Common myeloid progenitor, CD34-positive (primary cell): ENCODE measurements at regions not wholly inside any gene's neighbourhood (a gene's known extent, or its start where the extent isn't known, plus 50 kb on each side); places are given as distances from the start of the nearest gene placed in this dataset.

Experiments used
- CTCF ChIA-PET: fragments of 350-600 bp; sonication (Branson Sonifier 250); formaldehyde crosslinking; loops from one replicate; lab custom pipeline; 2021; ENCODE audit warnings: antibody characterized with exemption; lab: Charles Lee
- POLR2A ChIA-PET: fragments of 350-600 bp; sonication (Branson Sonifier 250); formaldehyde crosslinking; loops from one replicate; lab custom pipeline; 2021; ENCODE audit warnings: antibody characterized with exemption; lab: Charles Lee
- DNase-seq, 3 donors: peaks; one replicate each; pipeline versions ENCODE4 v3.0.0 to v3.0.0-alpha.2; 2013
- H3K27ac ChIP-seq, 2 experiments: 1 replicate in 1 of 2; 2 replicates in 1 of 2; pipeline ENCODE4 v1.7.0; 2013; ENCODE audit warnings: inconsistent platforms in 2 of 2, low read length in 2 of 2, mild to moderate bottlenecking in 2 of 2, low read depth in 1 of 2, moderate library complexity in 1 of 2; ENCODE audit not compliant: severe bottlenecking in 2 of 2, insufficient read depth in 1 of 2, poor library complexity in 1 of 2
- H3K27me3 ChIP-seq, 5 experiments: replicated peaks in 2 of 5; 1 replicate in 3 of 5; 2 replicates in 2 of 5; pipeline versions ENCODE4 v1.6.1 to v1.7.0; 2013; ENCODE audit warnings: low read length in 4 of 5, mild to moderate bottlenecking in 2 of 5, moderate library complexity in 2 of 5, inconsistent platforms in 1 of 5; ENCODE audit not compliant: insufficient read depth in 5 of 5, control insufficient read depth in 4 of 5
- H3K36me3 ChIP-seq, 4 experiments: 1 replicate in 2 of 4; 2 replicates in 2 of 4; pipeline versions ENCODE4 v1.6.1 to v1.7.0; 2013; ENCODE audit warnings: low read length in 3 of 4, control low read depth in 1 of 4, mild to moderate bottlenecking in 1 of 4; ENCODE audit not compliant: control insufficient read depth in 4 of 4, insufficient read depth in 4 of 4
- H3K4me1 ChIP-seq, 4 experiments: 1 replicate in 3 of 4; 2 replicates in 1 of 4; pipeline versions ENCODE4 v1.6.1 to v1.7.1; 2013; ENCODE audit warnings: low read length in 3 of 4, mild to moderate bottlenecking in 3 of 4, control low read depth in 1 of 4, inconsistent platforms in 1 of 4, moderate library complexity in 1 of 4; ENCODE audit not compliant: control insufficient read depth in 4 of 4, insufficient read depth in 4 of 4; ENCODE audit errors: control extremely low read depth in 1 of 4
- H3K4me3 ChIP-seq, 7 experiments: 1 replicate in 4 of 7; 2 replicates in 3 of 7; pipeline versions ENCODE4 v1.5.1 to v1.7.0; 2013; ENCODE audit warnings: mild to moderate bottlenecking in 7 of 7, low read length in 6 of 7, moderate library complexity in 6 of 7, inconsistent platforms in 2 of 7, low read depth in 2 of 7, control low read depth in 1 of 7; ENCODE audit not compliant: insufficient read depth in 4 of 7, control insufficient read depth in 1 of 7; ENCODE audit errors: extremely low read depth in 1 of 7
- H3K9me3 ChIP-seq, 5 experiments: 1 replicate in 4 of 5; 2 replicates in 1 of 5; pipeline versions ENCODE4 v1.6.1 to v1.7.1; 2013; ENCODE audit warnings: low read length in 4 of 5, mild to moderate bottlenecking in 2 of 5, inconsistent platforms in 1 of 5, low read depth in 1 of 5, moderate library complexity in 1 of 5; ENCODE audit not compliant: control insufficient read depth in 4 of 5, insufficient read depth in 2 of 5; ENCODE audit errors: control extremely low read depth in 1 of 5
- WGBS: methylation state at CpG from one replicate; pipeline ENCODE4 v1.1.5; 2013; ENCODE audit not compliant: insufficient coverage; 5-methylcytosine and 5-hydroxymethylcytosine counted together

DNA sequence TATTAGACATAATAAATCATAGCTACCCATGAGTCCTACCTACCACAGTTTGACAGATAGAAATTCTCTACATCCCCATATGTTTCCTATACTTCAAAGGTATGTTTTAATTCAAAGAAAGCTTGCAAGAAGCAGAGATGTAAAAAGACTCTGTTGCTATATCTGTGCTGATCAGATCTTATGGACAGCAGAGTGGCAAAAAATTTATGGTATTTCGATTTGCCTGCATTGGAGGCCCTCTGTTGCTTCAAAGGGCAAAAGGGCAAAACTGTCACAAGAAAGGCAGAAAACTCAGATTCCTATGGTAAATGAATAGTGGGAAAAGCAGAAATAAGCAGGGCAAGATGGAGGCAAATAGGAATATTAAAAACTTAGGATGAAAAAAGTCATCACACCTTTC, 447.8 kb upstream of the SPHKAP start:
- H3K36me3 ChIP-seq: no peaks in the 10 kb centered on the region
- H3K4me3 ChIP-seq: no peak overlapping the region
- H3K27me3 ChIP-seq: no peaks in the 10 kb centered on the region
- H3K4me1 ChIP-seq: no peaks in the 10 kb centered on the region
- ChIA-PET CTCF (no interaction called here), POLR2A (no interaction called here)
- 80% methylated on average over 1 of the region's 1 CpG for WGBS
- no peak overlapping the region for H3K27ac ChIP-seq
- no peak for DNase-seq
- peaks cover 0 to 2% (median 0%) of the 10 kb centered on the region in 5 experiments for H3K9me3 ChIP-seq

GRCh38 chr2:228628682-228629081, 447.2 kb upstream of the SPHKAP start:
- Histone ChIP-seq H3K27ac (no peak overlapping the region), H3K27me3 (no peaks in the 10 kb centered on the region), H3K4me1 (no peaks in the 10 kb centered on the region), H3K4me3 (no peak overlapping the region), H3K36me3 (no peaks in the 10 kb centered on the region), H3K9me3 (peaks cover 0 to 2% (median 0%) of the 10 kb centered on the region in 5 experiments)
- 92% methylated on average over 4 of the region's 4 CpGs for WGBS
- DNase-seq: no peak
- POLR2A ChIA-PET: no interaction called here
- CTCF ChIA-PET: no interaction called here

GRCh38 chr2:228627510-228627909, 446.0 kb upstream of the SPHKAP start:
- no peaks in the 10 kb centered on the region for H3K36me3 ChIP-seq
- no peak overlapping the region for H3K27ac ChIP-seq
- WGBS: no CpG with 5 or more reads among the region's 4 CpGs
- H3K27me3 ChIP-seq: no peaks in the 10 kb centered on the region
- no peak for DNase-seq
- POLR2A ChIA-PET: no interaction called here
- H3K4me3 ChIP-seq: no peak overlapping the region
- no peaks in the 10 kb centered on the region for H3K4me1 ChIP-seq
- H3K9me3 ChIP-seq: peaks cover 0 to 2% (median 0%) of the 10 kb centered on the region in 5 experiments
- CTCF ChIA-PET: no interaction called here

- 100% methylated on average over 2 of the region's 3 CpGs for WGBS
- no peaks in the 10 kb centered on the region for H3K4me1 ChIP-seq
- H3K9me3 ChIP-seq: no peaks in the 10 kb centered on the region
- H3K27me3 ChIP-seq: no peaks in the 10 kb centered on the region
- H3K27ac ChIP-seq: no peak overlapping the region
- DNase-seq: no peak
- POLR2A ChIA-PET: no interaction called here
- no peaks in the 10 kb centered on the region for H3K36me3 ChIP-seq
- H3K4me3 ChIP-seq: no peak overlapping the region
- CTCF ChIA-PET: no interaction called here
Measured at GRCh38 chr2:228625481-228625880, 444.0 kb upstream of the SPHKAP start.

DNA sequence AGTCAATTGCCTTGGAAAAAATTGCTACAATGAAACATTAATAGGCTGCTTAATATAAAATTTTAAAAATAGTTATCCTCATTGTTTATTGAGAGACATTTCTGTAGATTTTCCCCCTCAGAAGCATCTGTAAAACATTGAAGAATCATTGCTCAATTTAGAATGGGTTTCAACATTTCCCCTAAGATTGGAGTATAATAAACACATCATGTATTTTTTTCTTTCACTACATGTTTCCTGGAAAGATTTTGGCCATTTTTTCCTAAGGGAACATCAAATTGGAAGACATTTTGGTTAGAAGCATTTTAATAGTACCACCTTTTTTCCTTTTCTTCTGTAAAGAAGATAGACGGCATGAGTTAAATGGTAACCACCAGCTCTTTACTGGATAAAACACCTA, 443.2 kb upstream of the SPHKAP start:
- Histone ChIP-seq H3K36me3 (no peaks in the 10 kb centered on the region), H3K4me3 (no peak overlapping the region), H3K27ac (no peak overlapping the region), H3K4me1 (no peaks in the 10 kb centered on the region), H3K27me3 (no peaks in the 10 kb centered on the region), H3K9me3 (no peaks in the 10 kb centered on the region)
- WGBS: 100% methylated on average over 1 of the region's 1 CpG
- no peak for DNase-seq
- ChIA-PET CTCF (no interaction called here), POLR2A (no interaction called here)

DNA sequence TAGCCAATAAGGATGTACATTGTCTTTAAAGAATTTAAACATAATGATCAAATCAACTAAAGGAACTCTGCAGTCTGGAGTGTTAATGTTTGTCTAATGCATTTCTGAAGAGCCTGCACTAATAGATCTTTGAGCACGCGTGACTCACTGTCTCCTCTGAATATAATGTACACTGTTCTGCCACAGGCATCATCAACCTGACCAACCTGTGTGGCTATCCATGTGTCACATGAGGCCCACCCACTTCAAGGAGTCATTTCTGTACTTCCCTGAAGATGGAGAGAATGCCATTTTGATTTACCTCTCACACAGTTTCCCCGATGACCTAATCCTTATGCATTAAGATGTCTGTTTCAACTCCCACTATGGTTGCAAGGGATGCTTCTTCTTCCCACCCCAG, 434.0 kb upstream of the SPHKAP start:
- Histone ChIP-seq H3K4me1 (no peaks in the 10 kb centered on the region), H3K27me3 (no peaks in the 10 kb centered on the region), H3K4me3 (no peak overlapping the region), H3K27ac (no peak overlapping the region), H3K9me3 (no peaks in the 10 kb centered on the region), H3K36me3 (no peaks in the 10 kb centered on the region)
- no peak for DNase-seq
- POLR2A ChIA-PET: no interaction called here
- CTCF ChIA-PET: no interaction called here
- WGBS: 97% methylated on average over 3 of the region's 3 CpGs

DNA sequence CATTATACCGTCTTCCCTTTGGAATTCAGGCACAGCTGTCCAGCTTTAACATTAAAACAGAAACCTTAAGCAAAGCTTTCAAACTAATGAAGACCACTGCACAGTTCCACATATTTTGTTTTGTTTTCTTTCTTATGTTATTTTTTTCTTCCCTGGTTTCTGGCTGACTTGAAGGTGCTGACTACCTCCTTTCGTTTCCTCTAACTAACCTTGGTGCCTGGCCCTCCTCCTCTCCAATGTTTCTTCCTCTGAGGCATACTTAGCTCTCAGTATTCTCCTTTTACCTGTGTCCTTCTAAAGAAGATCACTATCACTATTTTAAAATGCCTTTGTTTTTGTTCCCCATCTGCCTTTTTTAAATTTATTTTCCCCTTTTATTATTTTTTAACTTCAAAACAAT, 433.3 kb upstream of the SPHKAP start:
- Histone ChIP-seq H3K36me3 (no peaks in the 10 kb centered on the region), H3K27ac (no peak overlapping the region), H3K4me3 (no peak overlapping the region), H3K4me1 (no peaks in the 10 kb centered on the region), H3K9me3 (no peaks in the 10 kb centered on the region), H3K27me3 (no peaks in the 10 kb centered on the region)
- WGBS: 89% methylated on average over 1 of the region's 2 CpGs
- CTCF ChIA-PET: no interaction called here
- POLR2A ChIA-PET: no interaction called here
- DNase-seq: no peak
